Non-pigmented ciliary epithelial cell (primary cell): ENCODE measurements at regions not wholly inside any gene's neighbourhood (a gene's known extent, or its start where the extent isn't known, plus 50 kb on each side); places are given as distances from the start of the nearest gene placed in this dataset.
A peak's percentile ranks its signal among the peaks of the same experiment; 100 is the strongest.
"Not testable (repeated sequence)": the region's sequence is repeated elsewhere in the genome, so short reads cannot be mapped to it uniquely, and the experiment has no call there.

Experiments used
- DNase-seq: peaks from one replicate; pipeline ENCODE4 v3.0.0-alpha.2; 2010; ENCODE audit warnings: low read depth

DNA sequence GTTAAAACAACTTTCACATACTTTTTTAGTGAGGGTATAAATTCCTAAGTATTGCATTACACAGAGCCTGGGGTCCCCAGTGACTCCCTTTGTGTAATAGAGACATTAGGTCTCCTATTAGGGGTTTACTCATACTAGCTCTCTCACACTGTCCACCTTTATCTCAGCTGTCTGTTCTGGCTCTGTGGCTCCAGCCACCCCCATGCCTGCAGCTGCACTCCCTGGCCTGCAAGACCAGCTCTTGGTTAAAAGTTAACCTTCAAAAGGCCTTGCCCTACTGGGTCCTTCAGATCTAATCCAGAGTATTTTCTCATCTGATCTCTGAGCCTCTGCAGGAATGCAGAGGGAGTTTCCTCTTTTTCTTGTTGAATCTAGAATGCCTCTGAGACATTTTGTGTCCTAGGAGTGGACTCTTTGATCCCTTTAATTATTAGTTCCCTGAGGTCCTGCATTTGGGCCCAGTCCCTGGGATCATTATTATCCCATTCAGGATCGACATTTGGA lies 280.9 kb downstream of the PYDC2 start:
- not testable (repeated sequence) for DNase-seq

DNA sequence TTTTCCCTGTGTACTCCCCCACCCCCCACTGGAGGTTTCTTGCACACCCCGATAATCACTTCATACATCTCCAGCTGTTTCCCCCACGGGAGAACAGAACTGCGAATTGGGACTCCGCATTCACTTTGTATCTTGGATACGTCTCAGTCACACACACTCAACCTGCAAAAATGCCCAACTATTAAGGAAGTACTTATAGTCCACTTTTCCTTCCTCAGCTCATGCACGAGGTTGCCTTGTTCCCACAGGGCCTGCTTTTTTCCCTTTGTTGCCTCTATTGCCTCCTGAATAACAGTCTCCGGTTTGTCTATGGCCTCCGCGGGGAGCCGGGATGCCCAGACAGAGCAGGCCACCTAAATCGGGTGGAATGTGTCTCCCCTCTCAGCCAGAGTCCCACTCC lies 282.3 kb downstream of the PYDC2 start:
- no peak for DNase-seq

DNA sequence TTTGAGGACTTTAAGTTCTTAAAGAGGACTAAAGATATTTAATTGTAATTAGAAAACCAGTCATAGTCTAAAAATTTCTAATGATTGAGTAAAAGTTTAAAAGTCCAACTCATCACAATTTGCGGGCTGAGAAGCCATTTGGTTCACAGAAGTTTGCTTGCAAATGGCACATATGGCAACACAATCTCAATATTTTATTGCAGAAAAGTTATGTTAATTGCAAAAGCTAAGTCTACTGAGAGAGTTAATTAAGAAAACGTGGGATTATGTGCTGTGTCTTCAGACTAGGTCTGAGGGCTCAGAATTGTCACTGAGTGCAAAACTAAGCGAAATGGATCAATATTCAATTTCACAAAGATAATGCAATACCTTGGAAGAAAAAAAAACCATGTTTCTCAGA lies 289.7 kb downstream of the PYDC2 start:
- no peak for DNase-seq

DNA sequence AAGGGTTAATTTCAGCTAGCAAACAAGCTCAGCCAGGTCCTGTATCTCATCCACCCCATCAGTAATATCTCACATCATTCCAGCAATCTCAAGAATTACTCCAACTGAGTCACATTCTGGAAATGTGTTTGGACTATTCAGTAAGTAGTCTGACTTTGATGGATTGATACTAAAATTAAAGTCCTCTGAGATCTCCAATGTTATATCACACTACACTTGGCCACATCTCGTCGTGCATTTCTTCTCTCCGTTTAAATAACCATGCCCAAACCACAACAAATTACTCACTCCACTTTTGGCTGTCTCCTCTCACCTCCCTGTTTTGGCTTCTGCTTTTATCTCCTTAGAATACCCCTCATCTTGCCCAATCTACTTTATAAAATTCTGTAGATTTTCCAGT lies 292.2 kb downstream of the PYDC2 start:
- DNase-seq = no peak

DNA sequence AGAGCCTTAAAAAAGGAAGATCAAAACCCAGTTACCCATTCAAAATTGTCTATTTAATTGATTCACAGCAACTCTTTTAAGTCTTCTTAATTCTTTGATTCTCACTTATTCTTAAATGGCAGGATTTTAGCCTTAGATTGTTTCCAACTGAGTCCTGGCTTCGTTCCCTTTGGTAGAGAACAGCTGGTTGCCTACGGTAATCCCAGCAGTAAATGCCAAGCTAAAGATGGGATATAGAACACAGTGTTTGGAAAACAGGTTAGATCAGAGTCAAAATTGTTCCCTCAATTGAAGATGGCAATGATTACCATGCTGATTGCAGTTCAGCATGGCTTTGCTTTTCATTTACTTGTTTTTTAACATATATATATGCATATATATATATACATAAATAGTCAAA lies 300.9 kb downstream of the PYDC2 start:
- DNase-seq = no peak

DNA sequence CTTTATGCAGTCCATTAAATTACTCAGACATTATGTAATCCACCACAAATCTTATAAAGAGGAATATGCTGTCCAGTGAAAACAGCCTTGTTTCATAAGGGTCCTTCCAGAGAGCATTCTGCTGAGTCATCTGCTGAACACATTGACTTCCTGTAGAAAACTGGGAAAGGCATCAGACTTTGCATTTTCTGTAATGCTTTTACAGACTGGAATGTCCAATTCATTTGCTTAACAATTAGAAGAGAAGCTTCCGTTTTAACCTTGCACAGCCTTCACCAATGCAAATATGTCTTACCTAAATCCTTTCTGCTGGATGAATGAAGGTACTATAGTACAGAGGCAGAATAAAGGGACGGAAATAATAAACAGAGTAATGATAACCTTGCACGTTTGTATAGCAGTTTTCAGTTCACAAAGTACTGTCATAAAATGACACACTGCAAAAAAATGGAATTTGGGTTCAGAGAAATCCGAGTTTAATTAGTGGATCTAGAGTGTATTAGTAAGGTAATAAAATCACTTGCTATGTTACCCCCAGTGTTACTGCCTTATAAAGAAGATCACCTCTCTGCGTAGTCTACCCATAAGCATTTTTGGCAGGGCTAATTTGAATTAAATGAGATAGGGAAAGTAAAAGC lies 301.5 kb downstream of the PYDC2 start:
- DNase-seq = peak; percentile 63

DNA sequence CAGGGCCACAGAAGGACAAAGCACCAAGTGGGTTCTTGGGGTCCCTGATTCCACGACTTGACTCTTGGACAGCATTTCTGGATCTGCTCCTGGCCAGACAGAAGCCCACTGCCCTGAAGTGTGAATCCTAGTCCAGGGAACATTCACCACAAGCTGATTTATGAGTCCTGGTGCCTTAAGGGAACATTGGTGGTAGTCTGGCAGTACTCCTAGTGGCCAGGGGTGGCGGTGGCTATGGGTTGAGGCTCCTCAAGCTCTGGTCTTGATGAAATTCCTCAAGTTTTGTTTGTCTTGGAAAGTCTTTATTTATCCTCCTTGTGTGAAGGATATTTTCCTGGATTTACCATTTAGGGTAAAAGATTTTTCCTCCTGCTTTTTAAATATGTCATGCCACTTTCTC lies 307.5 kb downstream of the PYDC2 start:
- no peak for DNase-seq

DNA sequence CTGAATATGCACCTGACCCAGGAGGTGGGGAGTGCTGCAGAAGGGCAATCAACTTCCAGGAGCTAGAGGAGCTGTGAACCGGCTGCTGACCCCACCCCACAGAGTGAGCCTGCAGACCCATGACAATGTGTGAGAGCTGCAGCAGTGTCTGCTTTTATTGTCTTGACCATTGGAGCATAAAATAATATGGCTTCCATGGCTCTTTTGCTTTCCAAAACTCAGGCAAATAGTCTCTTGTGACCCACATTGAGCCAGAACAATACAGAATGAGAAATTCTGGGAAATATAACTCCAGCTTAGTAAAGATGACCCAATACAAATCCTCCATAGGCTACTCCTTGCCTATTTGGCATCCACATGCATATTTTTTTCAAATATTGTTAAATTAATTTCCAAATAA lies 309.6 kb downstream of the PYDC2 start:
- no peak for DNase-seq

DNA sequence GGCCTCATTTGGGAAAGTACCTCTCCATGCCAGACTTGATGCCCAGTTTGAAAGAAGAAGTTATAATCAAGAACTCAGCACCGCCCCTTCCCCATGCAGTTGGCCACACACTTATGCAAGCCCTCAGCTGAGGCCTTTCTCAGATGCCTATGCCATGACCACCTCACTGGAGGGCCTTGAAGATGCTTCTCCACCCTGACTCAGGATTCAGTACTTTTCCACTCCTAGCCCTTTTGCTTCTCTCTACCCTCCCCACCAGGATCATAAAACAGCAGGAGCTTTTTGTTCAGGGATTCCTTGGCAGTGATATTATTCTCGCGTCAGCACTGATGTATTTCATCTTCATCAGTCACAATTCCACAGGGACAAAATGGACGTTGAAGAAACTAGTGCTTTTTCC lies 313.5 kb downstream of the PYDC2 start:
- DNase-seq = peak; percentile 79

DNA sequence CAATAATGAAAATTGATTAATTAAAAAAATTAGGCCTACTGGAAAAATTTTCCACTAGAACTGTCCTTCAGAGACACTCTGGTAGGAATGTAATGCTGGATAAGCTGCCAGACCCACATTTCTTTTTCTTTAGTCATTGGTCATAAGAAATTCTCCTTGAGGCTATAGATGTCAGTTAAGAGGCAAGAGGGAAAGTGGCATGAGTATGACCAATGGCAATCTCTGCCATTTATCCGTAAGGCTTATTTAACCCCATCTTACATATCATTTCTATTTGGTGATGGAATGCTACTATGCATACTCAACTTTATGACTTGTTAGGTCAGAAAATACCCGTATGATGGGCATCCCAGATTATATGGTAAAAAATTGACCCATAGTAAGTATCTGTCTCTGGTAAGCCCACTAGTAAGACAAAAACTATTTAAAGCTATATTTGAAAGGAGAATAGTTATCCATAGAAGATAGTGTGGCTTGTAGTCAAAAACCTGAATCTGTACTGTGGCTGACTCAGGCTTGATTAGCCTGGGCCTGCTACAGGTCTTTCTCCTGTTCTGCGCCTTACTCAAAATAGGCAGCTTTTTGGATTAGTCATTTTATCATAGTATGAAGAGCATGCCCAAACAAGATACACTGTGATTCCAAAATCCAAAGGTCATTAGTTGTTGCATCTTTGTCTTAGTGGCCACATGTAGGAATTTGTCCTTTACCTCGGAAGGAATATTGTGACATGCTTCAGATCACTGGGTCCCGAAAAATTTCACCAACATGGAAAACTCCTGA lies 314.7 kb downstream of the PYDC2 start:
- peak; percentile 24 for DNase-seq

DNA sequence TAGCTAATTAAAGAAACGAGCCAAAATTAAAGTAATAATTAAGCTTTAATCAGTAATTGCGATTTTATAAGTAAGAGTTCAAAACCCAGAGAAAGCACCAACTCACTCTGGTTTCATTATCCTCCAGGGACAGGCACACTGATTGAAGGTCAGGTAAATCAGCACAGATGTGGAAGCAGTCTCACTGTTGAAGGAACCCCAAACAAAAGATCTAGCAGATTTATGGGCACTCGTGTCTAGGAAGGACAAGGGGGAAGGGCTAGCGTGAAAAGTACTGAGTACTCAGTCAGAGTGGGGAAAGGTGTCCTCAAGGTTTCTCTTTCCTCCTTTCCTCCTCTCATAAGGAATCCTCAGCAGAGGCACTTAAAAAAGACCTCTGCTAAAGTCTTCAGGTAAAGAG lies 320.1 kb downstream of the PYDC2 start:
- no peak for DNase-seq

DNA sequence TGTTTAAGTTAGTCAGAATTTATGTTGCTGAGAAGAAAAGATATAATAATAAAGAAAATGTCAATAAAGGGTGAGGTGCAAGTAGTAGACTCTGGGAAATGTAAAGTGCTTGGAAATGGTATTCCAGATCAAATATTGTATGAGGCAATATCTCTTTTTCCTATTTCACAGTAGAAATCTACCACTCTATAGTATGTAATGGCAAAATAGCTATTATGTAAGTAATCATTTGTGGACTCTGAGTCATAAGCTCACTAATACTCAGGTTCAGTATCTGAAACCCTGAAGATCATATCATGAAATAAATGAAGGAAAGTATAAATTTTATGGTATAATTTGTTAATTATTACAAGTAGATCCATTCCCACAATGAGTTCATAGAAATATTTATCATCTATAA lies 322.1 kb downstream of the PYDC2 start:
- no peak for DNase-seq

DNA sequence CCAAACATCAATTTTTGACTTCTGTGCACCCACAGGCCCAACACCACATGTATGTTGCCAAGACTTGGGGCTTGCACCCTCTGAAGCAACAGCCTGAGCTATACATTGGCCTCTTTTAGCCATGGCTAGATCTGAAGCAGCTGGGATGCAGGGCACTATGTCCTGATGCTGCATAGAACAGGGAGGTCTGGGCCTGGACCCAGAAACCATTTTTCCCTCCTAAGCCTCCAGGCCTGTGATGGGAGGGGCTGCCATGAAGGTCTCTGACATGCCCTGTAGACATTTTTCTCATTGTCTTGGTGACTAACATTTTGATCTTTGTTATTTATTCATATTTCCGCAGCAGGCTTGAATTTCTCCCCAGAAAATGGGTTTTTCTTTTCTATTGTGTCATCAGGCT lies 330.0 kb downstream of the PYDC2 start:
- DNase-seq = no peak

DNA sequence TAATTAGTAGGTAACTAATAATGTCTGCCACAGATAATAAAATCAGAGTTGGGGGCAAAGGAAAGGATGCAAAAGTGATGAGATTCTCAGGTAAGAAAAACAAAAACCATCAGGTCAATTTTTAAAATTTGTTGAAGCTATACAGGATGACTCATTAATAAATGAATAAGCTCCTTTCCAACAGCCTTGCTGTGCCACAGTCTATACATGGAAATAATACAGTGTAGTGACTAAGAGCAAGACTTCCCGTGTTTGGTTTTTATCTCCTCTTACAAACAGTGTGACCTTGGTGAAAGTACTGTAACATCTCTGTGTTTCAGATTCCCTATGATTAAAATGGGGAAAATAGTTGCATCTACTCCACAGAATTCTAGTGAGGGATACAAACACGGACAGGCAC lies 331.6 kb downstream of the PYDC2 start:
- DNase-seq = no peak

DNA sequence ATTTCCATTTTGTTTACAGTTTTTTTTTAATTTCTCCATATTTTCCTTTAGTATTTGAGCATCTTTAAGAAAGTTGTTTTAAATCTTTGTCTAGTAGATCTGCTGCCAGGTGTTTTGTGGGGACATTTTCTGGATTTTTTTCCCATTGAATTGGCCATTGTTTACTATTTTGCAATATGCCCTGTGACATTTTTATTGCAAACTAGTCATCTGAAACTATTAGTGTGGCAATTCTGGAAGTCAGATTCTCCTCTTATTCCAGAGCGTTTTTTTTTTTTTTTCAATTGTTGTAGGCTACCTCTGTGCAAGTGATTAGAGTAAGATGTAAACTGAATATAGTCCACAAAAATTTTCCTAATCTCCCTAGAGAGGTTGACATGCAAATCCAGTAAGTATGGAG lies 334.2 kb downstream of the PYDC2 start:
- no peak for DNase-seq

DNA sequence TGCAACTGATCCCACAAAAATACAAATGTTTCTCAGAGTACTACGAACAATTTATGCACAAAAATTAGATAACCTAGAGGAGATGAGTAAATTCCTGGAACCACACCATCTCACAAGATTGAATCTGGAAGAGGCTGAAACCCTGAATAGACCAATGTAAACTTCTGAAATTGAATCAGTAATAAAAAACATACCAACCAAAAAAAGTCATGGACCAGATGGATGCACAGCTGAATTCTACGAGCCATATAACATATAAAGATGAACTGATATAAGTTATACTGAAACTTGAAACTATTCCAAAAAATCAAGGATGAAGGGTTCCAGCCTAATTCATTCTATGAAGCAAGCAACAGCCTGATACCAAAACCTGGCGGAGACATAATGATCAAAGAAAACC lies 336.3 kb downstream of the PYDC2 start:
- no peak for DNase-seq

DNA sequence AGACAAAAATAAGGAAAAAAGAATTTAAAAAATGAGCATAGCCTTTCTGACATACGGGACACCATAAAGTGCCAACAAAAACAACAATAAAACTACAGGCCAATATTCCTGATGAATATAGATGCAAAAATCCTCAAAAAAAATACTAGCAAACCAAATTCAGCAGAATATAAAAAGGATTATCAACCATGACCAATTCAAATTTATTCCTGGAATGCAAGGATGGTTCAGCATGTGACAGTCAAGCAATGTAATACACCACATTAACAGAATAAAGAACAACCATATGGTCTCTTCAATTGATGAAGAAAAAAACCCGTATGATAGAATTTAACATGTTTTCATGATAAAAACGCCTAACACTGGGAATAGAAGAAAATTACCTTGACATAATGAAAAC lies 341.7 kb downstream of the PYDC2 start:
- DNase-seq = no peak

DNA sequence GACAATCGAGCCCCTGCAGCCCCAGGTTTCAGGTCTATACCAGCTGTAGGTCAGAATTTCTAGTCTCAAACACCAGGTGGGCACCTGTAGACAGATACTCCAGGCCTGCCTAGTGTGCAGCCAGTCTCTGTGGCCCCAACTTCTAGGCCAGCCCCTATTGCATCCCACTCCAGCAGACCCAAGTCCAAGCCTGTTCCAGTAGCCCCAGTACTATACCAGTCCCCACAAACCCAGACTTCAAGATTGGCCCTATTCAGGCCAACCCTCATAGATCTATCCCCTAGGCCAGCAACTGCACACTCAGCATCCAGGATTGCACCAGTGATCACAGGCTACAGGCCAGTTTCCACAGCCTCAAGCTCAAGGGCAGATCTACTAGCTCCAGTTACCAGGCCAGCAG lies 344.0 kb downstream of the PYDC2 start:
- DNase-seq = no peak

DNA sequence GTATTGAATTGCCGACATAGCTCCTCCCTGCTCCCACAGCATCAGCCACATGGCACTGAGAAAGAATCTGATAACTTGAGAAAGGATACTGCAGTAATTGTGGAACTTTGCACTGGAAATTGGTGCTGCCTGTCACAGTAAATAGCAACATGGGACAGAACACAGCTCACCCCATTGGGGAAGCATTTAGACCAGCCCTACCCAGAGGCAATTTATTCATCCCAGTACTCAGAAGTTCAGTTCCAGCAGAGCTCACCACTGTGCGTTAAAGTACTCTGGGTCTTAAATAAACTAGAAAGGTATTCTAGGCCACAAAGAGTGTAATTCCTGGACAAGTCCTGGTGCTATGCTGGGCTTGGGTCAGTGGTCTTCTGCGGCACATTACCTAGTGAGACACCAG lies 347.1 kb downstream of the PYDC2 start:
- no peak for DNase-seq

DNA sequence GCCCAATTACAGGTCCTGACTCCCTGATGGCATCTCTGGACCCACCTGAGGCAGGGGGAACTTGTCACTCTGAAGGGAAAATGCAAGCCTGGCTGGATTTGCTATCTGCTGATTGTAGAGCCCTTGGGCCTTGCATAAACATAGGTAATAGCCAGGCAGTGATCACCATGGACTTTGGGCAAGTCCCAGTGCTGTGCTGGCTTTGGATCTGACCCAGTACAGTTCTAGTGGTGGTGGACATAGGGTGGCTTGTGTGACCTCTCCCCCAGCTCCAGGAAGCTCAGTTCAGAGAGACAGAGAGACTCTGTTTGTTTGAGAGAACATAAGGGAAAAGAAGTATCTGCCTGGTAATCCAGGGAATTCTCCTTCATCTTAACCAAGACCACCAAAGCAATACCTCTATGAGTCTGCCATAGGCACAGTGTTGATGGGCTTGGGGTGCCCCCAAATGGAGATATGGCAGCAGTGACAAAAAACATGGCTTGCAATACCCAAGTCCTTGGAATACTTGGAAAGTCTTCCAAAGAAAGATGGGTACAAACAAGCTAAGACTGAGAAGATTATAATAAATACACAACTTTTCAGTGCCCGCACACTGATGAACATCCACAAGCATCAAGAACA lies 348.5 kb downstream of the PYDC2 start:
- no peak for DNase-seq

DNA sequence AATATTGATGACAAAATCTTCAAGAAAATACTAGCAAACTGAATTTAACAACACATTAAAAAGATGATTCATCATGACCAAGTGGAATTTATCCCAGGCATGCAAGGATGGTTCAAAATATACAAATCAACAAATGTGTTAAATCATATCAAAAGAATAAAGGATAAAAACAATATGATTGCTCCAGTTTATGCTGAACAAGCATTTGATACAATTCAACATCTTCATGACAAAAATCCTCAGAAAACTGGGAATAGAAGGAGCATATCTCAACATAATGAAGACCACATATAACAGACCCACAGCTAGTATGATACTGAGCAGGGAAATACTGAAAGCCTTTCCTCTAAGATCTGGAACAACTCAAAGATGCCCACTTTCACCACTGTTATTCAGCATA lies 352.3 kb downstream of the PYDC2 start:
- no peak for DNase-seq

DNA sequence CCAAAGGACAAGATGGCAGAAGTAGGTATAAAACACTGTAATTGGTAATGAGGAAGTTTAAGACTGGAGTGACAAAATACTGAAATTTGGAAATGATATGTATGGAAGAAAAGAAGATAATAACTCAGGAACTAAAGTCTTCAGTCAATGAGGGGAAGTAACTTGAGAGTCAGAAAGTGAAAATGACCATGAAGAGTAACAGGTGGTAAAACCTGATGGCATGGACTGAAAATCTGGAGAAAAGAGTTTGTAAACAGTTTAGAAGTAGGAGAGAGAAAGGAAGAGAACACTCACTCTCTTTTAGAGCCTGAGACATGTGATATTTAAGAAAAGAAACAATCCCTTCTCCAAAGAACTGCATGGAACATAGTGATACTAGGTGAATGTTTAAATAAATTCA lies 387.9 kb downstream of the PYDC2 start:
- DNase-seq = no peak

DNA sequence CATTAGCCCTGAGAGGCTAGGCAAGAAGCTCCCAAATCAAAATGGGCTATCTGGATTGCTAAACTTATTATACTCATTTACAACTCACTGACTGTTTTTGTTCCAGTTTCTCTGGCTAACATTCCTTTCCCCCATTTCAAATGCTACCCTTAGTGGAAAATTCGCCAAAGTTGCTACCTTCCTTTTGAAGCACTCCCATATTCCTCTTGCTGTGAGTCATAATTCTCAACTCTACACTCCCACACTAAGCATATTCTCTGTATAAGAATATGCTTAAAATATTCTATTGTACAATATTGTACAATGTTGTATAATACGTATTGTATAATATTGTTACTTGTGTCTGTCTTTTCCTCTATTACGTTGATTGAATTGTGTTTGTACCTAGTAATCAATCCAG lies 398.6 kb downstream of the PYDC2 start:
- no peak for DNase-seq
